K562 (cell line): ENCODE measurements at regions not wholly inside any gene's neighbourhood (a gene's known extent, or its start where the extent isn't known, plus 50 kb on each side); places are given as distances from the start of the nearest gene placed in this dataset.

Experiments used
- ATAC-seq: fragments of 200-7000 bp; cut with Tn5 transposase; 3 replicates; pipeline ENCODE4 v1.9.1; 2020; ENCODE audit warnings: moderate library complexity
- BruUV-seq: library from RNA; stranded (reverse); fragments of 400-500 nt; replicated peaks from 2 replicates; lab custom pipeline; 2021; lab: Mats Ljungman, UMichigan
- CTCF ChIA-PET: fragments of 300-600 bp; formaldehyde crosslinking; extraction: SDS; loops from one replicate; lab custom pipeline; 2021; ENCODE audit warnings: low intra/inter-chr PET ratio; lab: Yijun Ruan, JAX
- POLR2A ChIA-PET: fragments of 300-600, 350-650 bp; sonication (Branson Sonifier 250); formaldehyde crosslinking; extraction: SDS; loops from one replicate; lab custom pipeline; 2021; ENCODE audit warnings: antibody characterized with exemption, inconsistent platforms; lab: Yijun Ruan, JAX
- DNase-seq, 4 experiments: peaks; one replicate each; pipeline versions ENCODE4 v3.0.0 to v3.0.0-alpha.2; 2011 to 2018; ENCODE audit warnings: low spot score in 3 of 4, mixed read lengths in 3 of 4; ENCODE audit errors: extremely low read depth in 1 of 4
- FAIRE-seq: peaks from 2 replicates; lab custom pipeline; 2011; peaks lifted over from hg19 to GRCh38; lab: Jason Lieb, UNC
- H2AFZ ChIP-seq: 2 replicates; pipeline ENCODE4 v1.6.0; 2011; ENCODE audit warnings: low read depth, low read length, control low read depth, inconsistent platforms
- H3K27ac ChIP-seq: fragments of 200-600 bp; 3 replicates; pipeline ENCODE4 v1.8.0; 2011; ENCODE audit warnings: low read depth, mild to moderate bottlenecking, control low read depth, inconsistent platforms, low read length, moderate library complexity, mixed read lengths; ENCODE audit errors: extremely low read depth
- H3K27me3 ChIP-seq, 2 experiments: fragments of 300-600 bp in 1 of 2; 2 replicates in 1 of 2; 3 replicates in 1 of 2; pipeline versions ENCODE4 v1.6.0 to v1.8.0; 2011; ENCODE audit warnings: inconsistent platforms in 2 of 2, low read length in 2 of 2, mild to moderate bottlenecking in 1 of 2, mixed read lengths in 1 of 2, moderate library complexity in 1 of 2; ENCODE audit not compliant: control insufficient read depth in 2 of 2, insufficient read depth in 2 of 2
- H3K36me3 ChIP-seq: fragments of 300-600 bp; 3 replicates; pipeline ENCODE4 v1.8.0; 2011; ENCODE audit warnings: mild to moderate bottlenecking, low read length, inconsistent platforms; ENCODE audit not compliant: control insufficient read depth, insufficient read depth
- H3K4me1 ChIP-seq, 2 experiments: fragments of 200-600 bp in 1 of 2; replicated peaks in 1 of 2; 2 replicates in 1 of 2; 3 replicates in 1 of 2; pipeline versions ENCODE4 v1.5.1 to v1.8.0; 2011; ENCODE audit warnings: inconsistent platforms in 2 of 2, low read length in 2 of 2, mild to moderate bottlenecking in 1 of 2, mixed read lengths in 1 of 2, moderate library complexity in 1 of 2; ENCODE audit not compliant: control insufficient read depth in 2 of 2, insufficient read depth in 2 of 2
- H3K4me2 ChIP-seq: 2 replicates; pipeline ENCODE4 v1.6.1; 2011; ENCODE audit warnings: low read length, control low read depth, inconsistent platforms, mixed read lengths; ENCODE audit not compliant: insufficient read depth
- H3K4me3 ChIP-seq: fragments of 200-600 bp; sonication (generic), shearing (Covaris generic); 2 replicates; pipeline ENCODE4 v1.5.1; 2016; ENCODE audit warnings: control low read depth, inconsistent platforms
- H3K79me2 ChIP-seq: fragments of 200-600 bp; 3 replicates; pipeline ENCODE4 v1.8.0; 2011; ENCODE audit warnings: low read length, inconsistent platforms; ENCODE audit not compliant: control insufficient read depth, insufficient read depth
- H3K9ac ChIP-seq, 2 experiments: 2 replicates each; pipeline versions ENCODE4 v1.6.0 to v1.6.1; 2011; ENCODE audit warnings: low read depth in 2 of 2, low read length in 2 of 2, control low read depth in 1 of 2, inconsistent platforms in 1 of 2, mild to moderate bottlenecking in 1 of 2, mixed read lengths in 1 of 2; ENCODE audit not compliant: insufficient read depth in 1 of 2
- H3K9me1 ChIP-seq: one replicate; pipeline ENCODE4 v1.6.0; 2011; ENCODE audit warnings: inconsistent platforms, mild to moderate bottlenecking, low read length, moderate library complexity; ENCODE audit not compliant: control insufficient read depth, insufficient read depth
- H3K9me3 ChIP-seq: replicated peaks from 2 replicates; pipeline ENCODE4 v1.5.1; 2011; ENCODE audit warnings: low read depth, low read length, inconsistent platforms; ENCODE audit not compliant: control insufficient read depth, insufficient read depth
- H4K20me1 ChIP-seq: replicated peaks from 2 replicates; pipeline ENCODE4 v1.6.1; 2011; ENCODE audit warnings: low read length, inconsistent platforms, mixed read lengths; ENCODE audit not compliant: control insufficient read depth, insufficient read depth
- IFI16 ChIP-seq: fragments of 250-450 bp; sonication (Bioruptor Pico); IDR thresholded peaks from 2 replicates; pipeline ENCODE4 v2.1.2; 2022; ENCODE audit warnings: mild to moderate bottlenecking, inconsistent platforms
- NR2C2 ChIP-seq, 2 experiments: fragments of 200-800 bp in 1 of 2; sonication (Bioruptor generic) in 1 of 2; sonication (generic) in 1 of 2; formaldehyde crosslinking in 1 of 2; IDR thresholded peaks; 2 replicates each; pipeline versions ENCODE4 v1.6.1 to v1.8.0; 2016 to 2022; ENCODE audit warnings: mild to moderate bottlenecking in 1 of 2, missing compliant biosample characterization in 1 of 2, missing genetic modification characterization in 1 of 2, missing genetic modification reagents in 1 of 2
- WGBS: fragments of 100-300 bp; shearing (Covaris generic); methylation state at CpG from one replicate; pipeline ENCODE4 v1.1.6; 2016; ENCODE audit warnings: low coverage, mixed read lengths; ENCODE audit not compliant: insufficient coverage; ENCODE audit errors: missing lambda C conversion rate; 5-methylcytosine and 5-hydroxymethylcytosine counted together
- in situ Hi-C: fragments of 300-500 bp; cut with MboI; formaldehyde crosslinking; loops from 4 replicates; pipeline ENCODE4 v1.15.0; 2018; ENCODE audit warnings: inconsistent platforms, mixed read lengths
- intact Hi-C: fragments of 100-400 bp; cut with micrococcal nuclease; formaldehyde crosslinking; loops from 2 replicates; pipeline ENCODE4 v1.14.2; 2022
- TF ChIP-seq, protein P1 (sequence below): conservative IDR thresholded peaks from 2 replicates; pipeline ENCODE4 v1.6.1; 2011; ENCODE audit warnings: low read depth, mild to moderate bottlenecking, low read length; ENCODE audit not compliant: control insufficient read depth
- TF ChIP-seq, protein P2 (sequence below): fragments of 450-650 bp; formaldehyde crosslinking; IDR thresholded peaks from 2 replicates; pipeline ENCODE4 v1.4.0; 2022; ENCODE audit warnings: missing genetic modification characterization

- no peak for ATAC-seq
- no peaks in the 10 kb centered on the region for H3K9me1 ChIP-seq
- no peaks in the 10 kb centered on the region for H3K36me3 ChIP-seq
- H3K79me2 ChIP-seq, result no peaks in the 10 kb centered on the region
- H3K4me1 ChIP-seq, result no peaks in the 10 kb centered on the region
- H3K27ac ChIP-seq, result no peak overlapping the region
- H3K4me2 ChIP-seq, result no peak overlapping the region
- DNase-seq, result no peak
- TF ChIP-seq, protein P1, sequence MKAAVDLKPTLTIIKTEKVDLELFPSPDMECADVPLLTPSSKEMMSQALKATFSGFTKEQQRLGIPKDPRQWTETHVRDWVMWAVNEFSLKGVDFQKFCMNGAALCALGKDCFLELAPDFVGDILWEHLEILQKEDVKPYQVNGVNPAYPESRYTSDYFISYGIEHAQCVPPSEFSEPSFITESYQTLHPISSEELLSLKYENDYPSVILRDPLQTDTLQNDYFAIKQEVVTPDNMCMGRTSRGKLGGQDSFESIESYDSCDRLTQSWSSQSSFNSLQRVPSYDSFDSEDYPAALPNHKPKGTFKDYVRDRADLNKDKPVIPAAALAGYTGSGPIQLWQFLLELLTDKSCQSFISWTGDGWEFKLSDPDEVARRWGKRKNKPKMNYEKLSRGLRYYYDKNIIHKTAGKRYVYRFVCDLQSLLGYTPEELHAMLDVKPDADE, result no peak
- no peak for TF ChIP-seq NR2C2 (CRISPR knock-in tag; IDR thresholded peaks at IDR 0.05)
- no peak for TF ChIP-seq NR2C2 (tag; IDR thresholded peaks at IDR 0.05)
- TF ChIP-seq IFI16, result no peak
- TF ChIP-seq, protein P2, sequence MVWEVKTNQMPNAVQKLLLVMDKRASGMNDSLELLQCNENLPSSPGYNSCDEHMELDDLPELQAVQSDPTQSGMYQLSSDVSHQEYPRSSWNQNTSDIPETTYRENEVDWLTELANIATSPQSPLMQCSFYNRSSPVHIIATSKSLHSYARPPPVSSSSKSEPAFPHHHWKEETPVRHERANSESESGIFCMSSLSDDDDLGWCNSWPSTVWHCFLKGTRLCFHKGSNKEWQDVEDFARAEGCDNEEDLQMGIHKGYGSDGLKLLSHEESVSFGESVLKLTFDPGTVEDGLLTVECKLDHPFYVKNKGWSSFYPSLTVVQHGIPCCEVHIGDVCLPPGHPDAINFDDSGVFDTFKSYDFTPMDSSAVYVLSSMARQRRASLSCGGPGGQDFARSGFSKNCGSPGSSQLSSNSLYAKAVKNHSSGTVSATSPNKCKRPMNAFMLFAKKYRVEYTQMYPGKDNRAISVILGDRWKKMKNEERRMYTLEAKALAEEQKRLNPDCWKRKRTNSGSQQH, result no peak
- TF ChIP-seq, all 486 proteins: peak for 0
- H3K9me3 ChIP-seq, result no peaks in the 10 kb centered on the region
- no peak overlapping the region for H3K9ac ChIP-seq
- POLR2A ChIA-PET, result no interaction called here
- no peak overlapping the region for H3K4me3 ChIP-seq
- no peak overlapping the region for H2AFZ ChIP-seq
- H4K20me1 ChIP-seq, result no peaks in the 10 kb centered on the region
- H3K27me3 ChIP-seq, result no peaks in the 10 kb centered on the region
- WGBS, result 2% methylated on average over 5 of the region's 5 CpGs
- no peak for FAIRE-seq
- intact Hi-C loops (no loop called here), in situ Hi-C loops (no loop called here)
- no TSS peak for BruUV-seq
- CTCF ChIA-PET, result no interaction called here
Measured at GRCh38 chr4:148664636-148665035, 222.4 kb upstream of the NR3C2 start.
